DND-41 (cell line): ENCODE measurements at regions not wholly inside any gene's neighbourhood (a gene's known extent, or its start where the extent isn't known, plus 50 kb on each side); places are given as distances from the start of the nearest gene placed in this dataset.

Source experiments
- ATAC-seq: fragments of 200-7000 bp; cut with Tn5 transposase; 3 replicates; pipeline ENCODE4 v1.9.1; 2021; ENCODE audit warnings: low read depth; ENCODE audit not compliant: insufficient read depth
- DNase-seq: peaks from one replicate; pipeline ENCODE4 v3.0.0-alpha.2; 2020
- H2AFZ ChIP-seq: 2 replicates; pipeline ENCODE4 v1.6.0; 2012; ENCODE audit warnings: low read depth, low read length
- H3K27ac ChIP-seq: 2 replicates; pipeline ENCODE4 v1.5.1; 2012; ENCODE audit warnings: low read length, inconsistent platforms
- H3K27me3 ChIP-seq: fragments of 200-600 bp; sonication (generic); 2 replicates; pipeline ENCODE4 v1.6.0; 2012; ENCODE audit warnings: low read length, mild to moderate bottlenecking, inconsistent platforms; ENCODE audit not compliant: insufficient read depth, poor library complexity
- H3K36me3 ChIP-seq: 2 replicates; pipeline ENCODE4 v1.5.1; 2012; ENCODE audit warnings: low read length, inconsistent platforms; ENCODE audit not compliant: insufficient read depth
- H3K4me1 ChIP-seq: 2 replicates; pipeline ENCODE4 v1.5.1; 2012; ENCODE audit warnings: mild to moderate bottlenecking, low read length; ENCODE audit not compliant: insufficient read depth
- H3K4me2 ChIP-seq: 2 replicates; pipeline ENCODE4 v1.6.0; 2012; ENCODE audit warnings: mild to moderate bottlenecking, moderate library complexity, low read length, inconsistent platforms; ENCODE audit not compliant: insufficient read depth
- H3K4me3 ChIP-seq, 2 experiments: fragments of 200-600 bp in 1 of 2; shearing (Covaris generic) in 1 of 2; 2 replicates each; pipeline ENCODE4 v1.5.1; 2012 to 2016; ENCODE audit warnings: inconsistent platforms in 2 of 2, low read length in 2 of 2, mild to moderate bottlenecking in 2 of 2, low read depth in 1 of 2, moderate library complexity in 1 of 2
- H3K79me2 ChIP-seq: 2 replicates; pipeline ENCODE4 v1.6.0; 2012; ENCODE audit warnings: low read length, inconsistent platforms; ENCODE audit not compliant: insufficient read depth
- H3K9ac ChIP-seq: 2 replicates; pipeline ENCODE4 v1.6.0; 2012; ENCODE audit warnings: low read depth, mild to moderate bottlenecking, inconsistent platforms, low read length, moderate library complexity
- H3K9me3 ChIP-seq: 2 replicates; pipeline ENCODE4 v1.5.1; 2012; ENCODE audit warnings: low read length, moderate library complexity, mild to moderate bottlenecking, inconsistent platforms; ENCODE audit not compliant: insufficient read depth, severe bottlenecking
- H4K20me1 ChIP-seq: 2 replicates; pipeline ENCODE4 v1.6.0; 2012; ENCODE audit warnings: low read length; ENCODE audit not compliant: insufficient read depth
- EZH2 ChIP-seq: IDR thresholded peaks from 3 replicates; pipeline ENCODE4 v1.6.1; 2012; ENCODE audit warnings: borderline replicate concordance, low read depth, mild to moderate bottlenecking, moderate library complexity, low read length, inconsistent platforms; ENCODE audit not compliant: severe bottlenecking
- TF ChIP-seq, protein P1 (sequence below): IDR thresholded peaks from 2 replicates; pipeline ENCODE4 v1.5.1; 2012; ENCODE audit warnings: borderline replicate concordance, low read length, moderate library complexity, mild to moderate bottlenecking; ENCODE audit not compliant: poor library complexity, severe bottlenecking; ENCODE audit errors: extremely low read depth

DNA sequence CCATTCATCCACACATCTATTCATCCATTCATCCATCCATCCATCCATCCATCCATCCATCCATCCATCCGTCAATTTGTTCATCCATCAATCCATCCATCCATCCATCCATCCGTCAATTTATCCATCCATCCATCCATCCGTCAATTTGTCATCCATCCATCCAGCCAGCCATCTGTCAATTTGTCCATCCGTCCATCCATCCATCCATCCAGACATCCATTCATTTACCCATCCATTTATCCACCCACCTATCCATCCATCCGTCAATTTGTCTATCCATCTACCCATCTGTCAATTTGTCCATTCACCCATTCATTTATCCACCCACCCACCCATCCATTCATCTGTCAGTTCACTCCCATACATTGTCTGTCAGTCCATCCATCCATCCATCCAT is 209.5 kb upstream of the ZNF536 start:
- no peaks in the 10 kb centered on the region for H3K9me3 ChIP-seq
- DNase-seq: no peak
- no peaks in the 10 kb centered on the region for H3K4me1 ChIP-seq
- no peaks in the 10 kb centered on the region for H4K20me1 ChIP-seq
- H3K4me2 ChIP-seq: no peak overlapping the region
- H3K4me3 ChIP-seq: no peak overlapping the region
- H3K27ac ChIP-seq: no peak overlapping the region
- H3K79me2 ChIP-seq: no peaks in the 10 kb centered on the region
- no peak overlapping the region for H3K9ac ChIP-seq
- H3K36me3 ChIP-seq: no peaks in the 10 kb centered on the region
- H3K27me3 ChIP-seq: no peaks in the 10 kb centered on the region
- H2AFZ ChIP-seq: no peak overlapping the region
- no peak for ATAC-seq
- TF ChIP-seq, protein P1, sequence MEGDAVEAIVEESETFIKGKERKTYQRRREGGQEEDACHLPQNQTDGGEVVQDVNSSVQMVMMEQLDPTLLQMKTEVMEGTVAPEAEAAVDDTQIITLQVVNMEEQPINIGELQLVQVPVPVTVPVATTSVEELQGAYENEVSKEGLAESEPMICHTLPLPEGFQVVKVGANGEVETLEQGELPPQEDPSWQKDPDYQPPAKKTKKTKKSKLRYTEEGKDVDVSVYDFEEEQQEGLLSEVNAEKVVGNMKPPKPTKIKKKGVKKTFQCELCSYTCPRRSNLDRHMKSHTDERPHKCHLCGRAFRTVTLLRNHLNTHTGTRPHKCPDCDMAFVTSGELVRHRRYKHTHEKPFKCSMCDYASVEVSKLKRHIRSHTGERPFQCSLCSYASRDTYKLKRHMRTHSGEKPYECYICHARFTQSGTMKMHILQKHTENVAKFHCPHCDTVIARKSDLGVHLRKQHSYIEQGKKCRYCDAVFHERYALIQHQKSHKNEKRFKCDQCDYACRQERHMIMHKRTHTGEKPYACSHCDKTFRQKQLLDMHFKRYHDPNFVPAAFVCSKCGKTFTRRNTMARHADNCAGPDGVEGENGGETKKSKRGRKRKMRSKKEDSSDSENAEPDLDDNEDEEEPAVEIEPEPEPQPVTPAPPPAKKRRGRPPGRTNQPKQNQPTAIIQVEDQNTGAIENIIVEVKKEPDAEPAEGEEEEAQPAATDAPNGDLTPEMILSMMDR: no peak
- TF ChIP-seq EZH2: no peak

DNA sequence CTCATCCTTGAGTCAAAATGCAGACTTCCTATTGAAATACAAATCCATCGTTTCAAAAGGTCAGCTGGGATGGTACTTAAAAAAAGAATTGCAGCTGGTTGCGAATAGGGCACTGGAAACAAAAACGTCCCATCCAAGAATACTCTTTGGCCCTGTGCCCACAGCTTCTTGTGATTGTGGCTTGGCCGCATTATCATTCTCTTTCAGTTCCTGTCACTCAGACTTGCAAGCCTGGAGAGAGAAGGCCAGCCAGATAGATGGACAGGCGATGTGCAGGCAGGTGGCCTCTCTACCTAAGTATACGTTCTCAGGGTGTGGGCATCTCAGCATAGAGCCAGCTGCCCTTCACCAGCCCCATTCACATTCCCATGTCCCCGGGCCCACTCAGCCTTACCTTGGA is 208.5 kb upstream of the ZNF536 start:
- no peak overlapping the region for H3K4me2 ChIP-seq
- ATAC-seq: no peak
- TF ChIP-seq EZH2: no peak
- TF ChIP-seq, protein P1: no peak

DNA sequence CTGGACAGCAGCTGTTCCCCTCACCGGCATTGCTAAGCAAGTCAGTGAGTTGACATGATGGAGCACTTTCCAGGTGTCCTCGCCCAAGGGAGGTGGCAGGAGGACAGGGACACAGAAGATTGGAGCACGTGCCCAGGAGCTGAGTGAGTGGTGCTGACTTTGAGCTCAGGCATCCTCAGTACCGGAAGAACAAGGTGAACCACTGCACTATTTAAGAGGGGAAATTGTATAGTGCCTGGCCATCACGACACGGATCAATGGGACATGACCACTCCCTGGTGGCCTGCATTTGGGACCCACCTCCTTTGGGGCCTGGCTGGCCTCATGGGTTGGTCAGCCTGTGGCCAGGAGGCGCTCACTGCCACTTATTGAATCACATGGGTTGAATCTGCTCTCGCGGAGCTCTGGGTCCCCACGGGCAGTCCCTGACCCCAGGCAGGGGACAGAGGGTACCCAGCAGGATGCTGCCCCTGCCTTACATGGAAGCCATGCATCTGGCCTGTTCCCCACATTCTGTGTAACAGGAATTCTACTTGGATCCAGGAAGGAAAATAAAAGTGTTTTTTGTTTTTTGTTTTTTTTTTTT is 206.9 kb upstream of the ZNF536 start:
- Histone ChIP-seq H3K9me3 (no peaks in the 10 kb centered on the region), H3K4me1 (no peaks in the 10 kb centered on the region), H3K4me3 (no peak overlapping the region), H3K9ac (no peak overlapping the region), H2AFZ (no peak overlapping the region), H3K36me3 (no peaks in the 10 kb centered on the region), H3K79me2 (no peaks in the 10 kb centered on the region), H3K4me2 (no peak overlapping the region), H3K27ac (no peak overlapping the region), H4K20me1 (no peaks in the 10 kb centered on the region), H3K27me3 (no peaks in the 10 kb centered on the region)
- ATAC-seq (no peak), DNase-seq (no peak)
- TF ChIP-seq, protein P1: no peak
- no peak for TF ChIP-seq EZH2

More for the DNA sequence above, 208.5 kb upstream of the ZNF536 start:
- Histone ChIP-seq H3K9me3 (no peaks in the 10 kb centered on the region), H2AFZ (no peak overlapping the region), H3K36me3 (no peaks in the 10 kb centered on the region), H3K9ac (no peak overlapping the region), H3K79me2 (no peaks in the 10 kb centered on the region), H3K27ac (no peak overlapping the region), H3K4me3 (no peak overlapping the region), H3K27me3 (no peaks in the 10 kb centered on the region), H4K20me1 (no peaks in the 10 kb centered on the region), H3K4me1 (no peaks in the 10 kb centered on the region)
- DNase-seq: no peak
